Motor neuron (in vitro differentiated cells): ENCODE measurements at regions not wholly inside any gene's neighbourhood (a gene's known extent, or its start where the extent isn't known, plus 50 kb on each side); places are given as distances from the start of the nearest gene placed in this dataset.

Source experiments
- ATAC-seq, 8 experiments: fragments of 200-7000 bp; cut with Tn5 transposase; replicated peaks in 6 of 8; 2 replicates each; pipeline ENCODE4 v1.8.0; 2021; ENCODE audit warnings: mild to moderate bottlenecking in 8 of 8, moderate library complexity in 8 of 8
- H3K27ac ChIP-seq, 2 donors: fragments of 250-450 bp; sonication (Bioruptor Pico); 2 replicates each; pipeline ENCODE4 v1.9.0; 2021; ENCODE audit warnings: antibody characterized with exemption in 2 of 2, mild to moderate bottlenecking in 2 of 2, moderate library complexity in 1 of 2
- H3K4me1 ChIP-seq, 2 donors: fragments of 250-450 bp; sonication (Bioruptor Pico); replicated peaks in 1 of 2; 2 replicates each; pipeline ENCODE4 v1.6.1; 2021; ENCODE audit warnings: antibody characterized with exemption in 2 of 2, mild to moderate bottlenecking in 2 of 2, moderate library complexity in 1 of 2
- H3K4me3 ChIP-seq, 5 donors: fragments of 250-450 bp; sonication (Bioruptor Pico); 2 replicates each; pipeline ENCODE4 v1.9.0; 2021; ENCODE audit warnings: antibody characterized with exemption in 5 of 5, mild to moderate bottlenecking in 5 of 5, moderate library complexity in 4 of 5
- WGBS, 10 experiments: fragments of 450-650 bp; shearing (Covaris generic); methylation state at CpG; one replicate each; pipeline ENCODE4 v1.0.0; 2022; 5-methylcytosine and 5-hydroxymethylcytosine counted together
- in situ Hi-C, 9 experiments: fragments of 400-800 bp; cut with MboI; loops; one replicate each; pipeline ENCODE4 v1.15.0; 2021; ENCODE audit warnings: low sequenced_read_pairs in 9 of 9, low pct_unique_long_range_greater_than_20kb in 2 of 9; ENCODE audit not compliant: unreplicated experiment in 9 of 9

- in situ Hi-C loops = no loop called here
- no peak for ATAC-seq
- no peaks in the 10 kb centered on the region for H3K4me1 ChIP-seq
- H3K27ac ChIP-seq = no peak overlapping the region
- H3K4me3 ChIP-seq = no peak overlapping the region
- 33 to 100% (median 76%) methylated on average over 1 to 2 of the region's 2 CpGs; no CpG with 5 or more reads in 4 of the 10 experiments for WGBS, 10 experiments
These were observed 88.8 kb downstream of the MBL2 start for GRCh38 chr10:52683776-52684175.

- 8 to 100% (median 83%) methylated on average over 1 to 6 of the region's 6 CpGs; no CpG with 5 or more reads in 2 of the 10 experiments for WGBS, 10 experiments
- in situ Hi-C loops = no loop called here
- Histone ChIP-seq H3K4me3 (no peak overlapping the region), H3K4me1 (no peaks in the 10 kb centered on the region), H3K27ac (no peak overlapping the region)
- peak in 2 of 8 experiments; percentile 59 to 90 for ATAC-seq
These were observed 83.7 kb downstream of the MBL2 start for GRCh38 chr10:52688899-52689298.

DNA sequence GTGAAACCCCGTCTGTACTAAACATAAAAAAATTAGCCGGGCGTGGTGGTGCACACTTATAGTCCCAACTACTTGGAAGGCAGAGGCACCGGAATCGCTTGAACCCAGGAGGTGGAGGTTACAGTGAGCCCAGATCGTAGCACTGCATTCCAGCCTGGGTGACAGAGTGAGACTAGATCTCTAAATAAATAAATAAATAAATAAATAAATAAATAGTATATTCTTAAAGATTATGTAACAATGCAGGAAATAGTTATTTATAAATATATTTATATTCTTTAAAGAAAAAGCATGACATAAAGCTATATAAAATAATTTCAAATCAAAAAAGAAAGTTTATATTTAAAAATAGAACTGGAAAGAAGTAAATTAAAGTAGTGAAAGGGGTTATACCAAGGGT, 76.4 kb downstream of the MBL2 start:
- Histone ChIP-seq H3K4me1 (no peaks in the 10 kb centered on the region), H3K27ac (no peak overlapping the region), H3K4me3 (no peak overlapping the region)
- no peak for ATAC-seq
- WGBS, 10 experiments = 58 to 100% (median 95%) methylated on average over 3 to 6 of the region's 6 CpGs; no CpG with 5 or more reads in 3 of the 10 experiments
- in situ Hi-C loops = no loop called here

- H3K27ac ChIP-seq = no peak overlapping the region
- in situ Hi-C loops = no loop called here
- H3K4me1 ChIP-seq = peaks cover 0 to 2% of the 10 kb centered on the region in 2 donors
- no peak overlapping the region for H3K4me3 ChIP-seq
- 20 to 82% (median 60%) methylated on average over 1 to 2 of the region's 2 CpGs; no CpG with 5 or more reads in 1 of the 10 experiments for WGBS, 10 experiments
- no peak for ATAC-seq
These were observed 70.9 kb downstream of the MBL2 start for GRCh38 chr10:52701647-52702046.

DNA sequence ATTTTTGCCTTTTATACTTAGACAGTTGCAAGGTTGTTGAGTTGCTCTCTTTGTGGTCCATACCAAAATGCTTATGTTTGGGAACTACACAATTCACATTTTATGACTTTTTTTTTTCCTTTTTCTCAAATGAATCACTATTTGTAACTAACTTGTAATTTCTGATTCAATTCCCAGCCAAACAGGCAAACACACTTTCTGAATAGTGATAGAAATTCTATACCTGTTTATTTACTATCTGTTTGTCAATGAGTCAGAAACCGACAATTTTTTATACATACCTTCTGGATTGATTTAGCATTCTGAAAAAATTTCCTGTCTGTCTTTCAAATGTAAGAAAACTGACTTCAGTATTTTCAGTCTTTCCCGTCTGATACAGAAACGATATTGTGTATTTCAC, 69.1 kb downstream of the MBL2 start:
- Histone ChIP-seq H3K4me1 (peaks cover 0 to 2% of the 10 kb centered on the region in 2 donors), H3K4me3 (no peak overlapping the region), H3K27ac (no peak overlapping the region)
- ATAC-seq = no peak
- WGBS, 10 experiments = 43 to 100% (median 81%) methylated on average over 1 to 3 of the region's 3 CpGs
- in situ Hi-C loops = no loop called here

DNA sequence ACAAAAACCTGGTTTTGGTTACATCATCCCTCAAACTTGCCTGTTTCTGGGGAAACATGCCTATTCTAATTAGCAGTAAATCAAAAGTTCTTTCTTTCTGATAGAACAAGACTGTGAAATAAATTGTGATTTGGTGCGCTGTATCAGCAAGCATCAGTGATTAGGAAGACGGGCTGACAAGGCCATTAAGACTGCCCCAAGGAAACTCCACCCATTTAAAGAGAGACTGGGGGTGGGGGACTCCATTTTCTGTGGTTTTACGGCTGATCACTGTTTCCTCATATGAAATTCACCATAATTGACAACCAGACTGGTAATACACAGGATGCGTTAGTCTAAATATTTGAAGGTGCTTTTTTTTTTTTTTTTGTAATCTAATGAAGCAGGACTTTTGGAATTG, 68.7 kb downstream of the MBL2 start:
- no peak for ATAC-seq
- WGBS, 10 experiments = 50 to 100% (median 88%) methylated on average over 1 to 4 of the region's 4 CpGs; no CpG with 5 or more reads in 1 of the 10 experiments
- in situ Hi-C loops = no loop called here
- H3K4me1 ChIP-seq = peaks cover 0 to 2% of the 10 kb centered on the region in 2 donors
- H3K4me3 ChIP-seq = no peak overlapping the region
- no peak overlapping the region for H3K27ac ChIP-seq

DNA sequence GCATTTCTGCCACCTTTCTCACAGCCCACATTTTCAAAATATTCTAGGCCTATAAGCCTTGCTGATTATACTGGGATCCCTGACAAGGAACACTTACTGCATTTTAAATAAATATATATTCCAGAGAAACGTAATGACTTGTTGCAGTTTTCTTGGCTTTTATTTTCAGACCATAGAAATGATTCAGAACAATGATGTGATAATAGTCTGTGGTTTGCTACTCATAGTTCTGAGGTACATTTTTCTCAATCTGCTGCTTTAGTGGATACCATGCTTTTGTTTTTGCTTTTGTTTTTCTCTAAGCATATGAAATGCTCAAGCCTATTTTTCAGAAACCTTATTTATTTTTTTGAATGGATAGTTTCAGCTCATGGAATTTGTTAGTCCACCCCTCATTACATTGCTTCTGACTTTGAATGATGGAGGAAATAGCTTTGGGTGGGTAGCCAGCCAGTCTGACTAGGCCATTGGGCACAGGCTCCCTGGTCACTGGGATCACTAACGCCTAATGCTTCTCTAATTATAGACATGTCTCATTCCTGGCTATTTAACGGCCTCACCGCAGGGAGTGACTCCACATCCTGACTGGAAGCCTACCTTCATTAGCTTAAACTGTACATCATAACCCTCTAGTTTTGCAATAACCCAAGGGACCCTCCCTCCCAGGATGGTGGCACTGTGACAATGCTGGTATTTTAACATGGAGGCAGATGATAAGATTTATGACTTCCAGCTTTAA, 66.1 kb downstream of the MBL2 start:
- 25 to 96% (median 68%) methylated on average over 1 to 4 of the region's 4 CpGs; no CpG with 5 or more reads in 2 of the 10 experiments for WGBS, 10 experiments
- Histone ChIP-seq H3K27ac (no peak overlapping the region), H3K4me1 (peaks cover 0 to 2% of the 10 kb centered on the region in 2 donors), H3K4me3 (no peak overlapping the region)
- ATAC-seq = peak in 2 of 8 experiments; percentile 42 to 75
- in situ Hi-C loops = no loop called here
